NCI-H446 (cell line): ENCODE measurements at regions not wholly inside any gene's neighbourhood (a gene's known extent, or its start where the extent isn't known, plus 50 kb on each side); places are given as distances from the start of the nearest gene placed in this dataset.
"Not testable (repeated sequence)": the region's sequence is repeated elsewhere in the genome, so short reads cannot be mapped to it uniquely, and the experiment has no call there.

Experiments
- DNase-seq, 2 experiments: peaks; one replicate each; lab custom pipeline; 2025; lab: John Stamatoyannopoulos, UW

GRCh38 chr16:88128556-88128955 is 177.3 kb downstream of the BANP start:
- no peak for DNase-seq

DNA sequence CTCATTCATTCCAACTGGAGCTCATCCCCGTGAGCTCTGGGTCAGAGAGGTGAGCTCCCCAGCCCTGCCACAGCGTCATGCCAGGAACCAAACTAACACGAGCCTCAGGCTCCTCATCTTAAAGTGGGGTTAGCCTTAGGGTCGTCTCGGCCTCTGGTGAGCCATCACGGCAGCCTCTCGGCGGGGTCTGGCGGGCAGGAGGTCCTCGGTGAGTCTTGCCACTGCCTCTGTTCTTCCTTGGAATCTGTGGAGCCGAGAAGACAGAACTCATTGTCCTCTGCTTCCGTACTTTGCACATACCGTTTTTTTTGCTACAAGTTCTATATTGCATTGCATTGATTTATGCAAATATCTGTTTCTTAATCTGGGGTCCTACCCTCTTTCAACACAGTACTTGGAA is 177.9 kb downstream of the BANP start:
- not testable (repeated sequence) for DNase-seq

DNA sequence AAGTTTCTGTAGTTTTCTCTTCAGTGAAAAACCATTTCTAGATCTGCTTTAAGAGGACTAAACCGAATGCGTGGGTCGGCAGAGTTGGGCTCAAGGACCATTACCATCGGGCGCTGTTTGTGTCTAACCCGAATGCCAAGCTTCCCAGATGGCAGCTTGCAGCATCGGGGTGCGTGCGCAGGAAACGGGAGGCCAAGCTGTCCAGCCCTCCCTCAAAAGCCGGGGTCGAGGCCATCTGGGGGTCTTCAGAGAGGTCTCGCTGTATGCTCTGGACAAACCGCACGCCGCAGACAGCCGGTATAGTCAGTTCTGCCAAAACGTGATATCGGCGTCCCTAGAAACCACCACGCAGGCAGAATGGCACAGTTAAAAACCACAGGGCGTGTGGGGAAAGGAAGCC is 178.8 kb downstream of the BANP start:
- no peak for DNase-seq

DNA sequence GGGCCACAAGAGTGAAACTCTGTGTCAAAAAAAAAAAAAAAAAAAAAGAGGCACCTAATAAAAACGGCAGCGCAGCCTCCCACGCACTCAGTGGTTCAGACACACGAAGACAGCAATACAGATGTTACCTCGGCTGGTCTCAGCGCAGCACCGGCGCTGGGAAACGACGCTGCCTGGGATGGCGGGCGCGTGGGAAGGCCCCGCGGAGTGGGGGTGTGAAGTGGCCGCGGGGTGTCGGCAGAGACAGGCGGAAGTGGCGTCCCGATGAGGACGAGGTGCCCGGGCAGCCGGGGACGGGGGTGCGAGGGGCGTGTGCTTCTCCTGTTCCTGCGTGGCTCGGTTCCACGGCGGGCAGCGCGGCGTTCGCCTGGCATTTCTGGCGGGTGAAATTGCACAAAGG is 179.4 kb downstream of the BANP start:
- no peak for DNase-seq

GRCh38 chr16:88131256-88131655 is 180.0 kb downstream of the BANP start:
- no peak for DNase-seq

- DNase-seq, result no peak
These were observed 180.7 kb downstream of the BANP start for GRCh38 chr16:88131966-88132365.

- DNase-seq, result no peak
These were observed 181.7 kb downstream of the BANP start for GRCh38 chr16:88132836-88133506.

DNA sequence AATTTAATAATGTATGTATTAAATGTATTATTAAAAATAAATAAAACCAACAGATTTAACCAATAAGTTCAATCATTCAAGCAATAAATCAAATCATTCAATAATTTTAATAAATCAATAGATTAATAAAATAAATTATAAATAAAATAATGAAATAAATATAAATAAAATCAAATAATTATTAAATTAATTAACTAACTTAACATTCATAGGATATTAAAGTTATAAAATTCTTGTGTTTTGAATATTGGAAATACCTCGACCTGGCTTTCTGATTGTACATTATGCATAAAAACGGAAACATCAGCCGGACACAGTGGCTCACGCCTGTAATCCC is 182.2 kb downstream of the BANP start:
- DNase-seq, result no peak

GRCh38 chr16:88134172-88134898 is 183.1 kb downstream of the BANP start:
- DNase-seq, result peak in 1 of 2 experiments; percentile 7

- DNase-seq, result peak in 1 of 2 experiments; percentile 1
These were observed 183.9 kb downstream of the BANP start for GRCh38 chr16:88134899-88135682.

GRCh38 chr16:88136211-88136713 is 185.0 kb downstream of the BANP start:
- DNase-seq, result not testable (repeated sequence)

DNA sequence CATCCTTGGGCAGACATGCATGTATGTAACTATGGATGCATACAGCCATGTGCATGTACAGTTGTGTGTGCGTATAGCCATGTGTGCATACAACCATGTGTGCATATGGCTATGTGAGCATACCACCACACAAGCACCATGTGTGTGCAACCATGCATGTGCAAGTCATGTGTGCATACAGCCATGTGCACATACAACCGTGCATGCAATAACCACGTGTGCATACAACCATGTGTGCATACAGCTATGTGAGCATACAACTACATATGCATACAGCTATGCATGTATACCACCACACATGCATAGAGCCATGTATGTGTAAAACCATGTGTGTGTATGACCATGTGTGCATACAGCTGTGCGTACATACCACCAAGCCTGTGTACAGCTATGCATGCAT is 185.7 kb downstream of the BANP start:
- DNase-seq, result not testable (repeated sequence)

GRCh38 chr16:88139141-88139540 is 187.9 kb downstream of the BANP start:
- not testable (repeated sequence) for DNase-seq

DNA sequence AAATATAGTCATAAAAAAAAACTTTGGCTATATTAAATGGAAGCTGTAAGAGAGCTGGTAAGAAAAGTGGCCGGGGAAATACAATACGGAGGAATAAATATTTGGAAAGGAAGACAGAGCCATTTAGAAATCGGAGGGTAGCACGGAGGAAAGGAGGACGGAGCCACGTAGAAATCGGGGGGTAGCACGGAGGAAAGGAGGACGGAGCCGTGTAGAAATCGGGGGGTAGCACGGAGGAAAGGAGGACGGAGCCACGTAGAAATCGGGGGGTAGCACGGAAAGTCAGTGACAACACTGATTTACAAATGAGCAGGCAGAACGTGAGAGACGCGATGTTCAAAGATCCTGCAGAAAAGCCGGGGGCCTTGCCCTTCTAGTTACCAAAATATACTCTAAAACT is 189.0 kb downstream of the BANP start:
- DNase-seq, result not testable (repeated sequence)

GRCh38 chr16:88141580-88141979 is 190.3 kb downstream of the BANP start:
- DNase-seq, result no peak

DNA sequence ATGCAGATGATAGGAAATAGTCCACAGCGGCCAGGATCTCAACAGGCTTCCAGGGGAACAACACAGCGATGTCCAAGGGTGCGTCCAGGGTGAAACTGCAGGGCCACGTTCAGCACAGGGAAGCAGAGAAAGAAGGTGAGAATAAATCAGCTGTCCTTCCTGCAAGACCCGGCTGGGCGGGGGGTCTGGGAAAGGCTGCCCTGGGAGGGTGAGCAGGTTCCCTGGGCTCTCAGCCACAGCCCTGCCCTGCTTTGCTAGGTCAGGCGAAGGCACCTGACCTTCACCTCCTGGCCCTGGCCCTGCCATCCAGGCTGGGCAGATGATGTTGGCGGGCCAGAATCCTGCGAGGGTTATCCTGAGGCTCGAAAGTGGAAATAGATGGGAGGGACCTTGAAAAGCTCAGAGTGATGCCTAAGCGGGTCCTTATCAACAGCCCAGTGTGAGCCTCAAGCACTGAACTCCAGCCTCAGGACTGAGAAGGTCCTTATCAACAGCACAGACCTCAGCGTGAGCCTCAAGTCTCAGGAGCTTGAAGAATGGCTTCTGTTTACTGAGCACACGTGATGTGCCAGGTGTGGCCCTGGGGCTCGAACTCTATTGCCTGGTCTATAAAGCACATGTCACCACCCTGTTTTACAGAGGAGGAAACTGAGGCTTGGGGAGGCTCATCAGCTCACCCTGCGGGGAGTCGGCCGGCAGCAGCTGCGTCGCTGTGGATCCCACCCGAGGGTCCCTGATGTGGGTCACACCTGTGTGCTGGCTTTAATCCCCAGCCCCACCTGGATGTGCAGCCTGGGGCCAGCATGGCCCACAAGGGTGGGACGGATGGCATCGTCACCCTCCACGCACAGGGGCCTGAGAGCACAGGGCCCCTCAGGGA is 191.1 kb downstream of the BANP start:
- DNase-seq, result not testable (repeated sequence)

DNA sequence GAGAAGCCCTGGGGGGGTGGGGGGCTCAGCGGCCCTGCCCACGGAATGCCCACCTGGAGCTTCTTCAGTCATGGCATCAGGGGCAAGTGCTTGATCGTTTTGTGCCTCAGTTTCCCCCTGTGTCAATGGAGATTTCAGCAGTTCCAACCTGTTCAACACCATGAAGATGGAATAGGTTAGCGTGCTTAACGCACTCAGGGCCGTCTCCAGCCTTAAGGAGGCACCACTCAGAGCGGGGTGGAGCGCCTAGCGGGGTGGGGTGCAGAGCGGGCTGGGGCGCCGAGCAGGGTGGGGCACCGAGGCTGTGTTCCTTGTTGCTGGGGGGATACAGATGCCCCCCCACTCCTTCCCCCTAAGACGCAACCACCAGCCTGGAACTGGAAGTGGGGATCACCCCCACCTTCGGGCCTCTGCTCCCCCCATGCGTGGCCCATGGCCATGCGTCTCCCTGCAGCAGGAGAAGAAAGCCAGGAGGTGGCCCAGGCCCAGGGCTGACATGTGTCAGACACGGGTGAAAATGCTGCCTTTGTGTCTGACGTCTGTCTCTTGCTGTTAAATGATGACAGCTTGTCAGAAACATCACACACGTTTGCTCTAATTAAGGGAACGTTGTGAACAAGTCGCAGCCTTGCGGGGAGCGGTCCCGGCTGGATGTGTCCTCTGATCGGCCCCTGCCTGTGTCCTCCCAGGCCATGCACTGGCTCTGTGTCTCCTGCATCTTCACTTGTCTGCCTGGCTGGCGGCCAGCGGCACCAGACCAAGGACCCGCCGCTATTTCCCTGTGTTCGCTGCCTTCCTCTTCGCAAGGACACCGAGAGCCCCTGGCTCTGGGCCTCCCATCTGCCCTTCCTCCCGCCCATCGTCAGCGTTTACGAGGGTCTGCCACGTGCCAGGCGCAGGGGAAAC is 192.1 kb downstream of the BANP start:
- DNase-seq, result not testable (repeated sequence)

DNA sequence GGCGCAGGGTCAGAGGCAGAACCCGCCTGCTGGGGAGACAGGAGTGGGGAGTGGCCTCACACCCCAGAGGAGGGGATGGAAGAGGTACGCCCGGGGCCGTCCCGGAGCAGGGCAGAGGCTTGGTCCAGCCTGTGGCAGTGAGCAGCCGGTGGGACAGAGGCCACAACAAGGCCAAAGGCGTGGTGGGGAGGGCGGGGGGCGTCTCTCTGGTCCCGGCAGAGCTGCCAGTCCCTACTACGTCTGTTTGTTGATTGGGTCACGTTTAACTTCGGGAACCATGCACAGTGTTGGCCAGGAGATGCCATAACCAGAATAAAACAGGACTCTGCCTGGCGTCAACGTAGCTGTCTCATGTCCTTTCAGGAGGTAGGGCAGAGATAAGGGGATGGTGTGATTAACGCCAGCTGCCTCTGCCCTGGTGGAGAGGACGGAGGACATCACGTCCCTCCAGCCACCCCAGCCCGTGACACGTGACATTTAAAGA is 192.8 kb downstream of the BANP start:
- no peak for DNase-seq

- not testable (repeated sequence) for DNase-seq
These were observed 194.1 kb downstream of the BANP start for GRCh38 chr16:88145376-88145775.

GRCh38 chr16:88145824-88146405 is 194.7 kb downstream of the BANP start:
- not testable (repeated sequence) for DNase-seq
